Transverse colon (tissue), 4 donors: ENCODE measurements at regions not wholly inside any gene's neighbourhood (a gene's known extent, or its start where the extent isn't known, plus 50 kb on each side); places are given as distances from the start of the nearest gene placed in this dataset.
"Not testable (repeated sequence)": the region's sequence is repeated elsewhere in the genome, so short reads cannot be mapped to it uniquely, and the experiment has no call there.

ENCODE experiments used
- DNase-seq: peaks from one replicate; pipeline ENCODE4 v3.0.0-alpha.2; 2019
- H3K27ac ChIP-seq, 4 donors: fragments of 200-600 bp; sonication (generic); 2 replicates each; pipeline ENCODE4 v1.5.1; 2016 to 2018; ENCODE audit warnings: inconsistent platforms in 4 of 4
- H3K27me3 ChIP-seq: fragments of 200-600 bp; sonication (generic); 2 replicates; pipeline ENCODE4 v1.5.1; 2017; ENCODE audit warnings: inconsistent platforms
- H3K36me3 ChIP-seq, 4 donors: fragments of 200-600 bp; sonication (generic); 2 replicates each; pipeline ENCODE4 v1.5.1; 2017 to 2019; ENCODE audit warnings: inconsistent platforms in 4 of 4
- H3K4me1 ChIP-seq, 4 donors: fragments of 200-600 bp; sonication (generic); 2 replicates each; pipeline ENCODE4 v1.5.1; 2017 to 2020; ENCODE audit warnings: inconsistent platforms in 4 of 4
- H3K4me3 ChIP-seq, 4 donors: fragments of 200-600 bp; sonication (generic); 1 replicate in 1 of 4; 2 replicates in 3 of 4; pipeline versions ENCODE4 v1.5.1 to v1.6.1; 2017 to 2019; ENCODE audit warnings: inconsistent platforms in 4 of 4
- H3K9me3 ChIP-seq, 2 donors: fragments of 200-600 bp; sonication (generic); 2 replicates each; pipeline ENCODE4 v1.5.1; 2017 to 2019; ENCODE audit warnings: inconsistent platforms in 2 of 2
- CTCF ChIP-seq, 5 experiments: fragments of 200-600 bp in 3 of 5; fragments of 450-650 bp in 2 of 5; sonication (generic) in 3 of 5; IDR thresholded peaks; 1 replicate in 2 of 5; 2 replicates in 3 of 5; pipeline ENCODE4 v1.5.1; 2016 to 2017; ENCODE audit warnings: antibody characterized with exemption in 5 of 5, inconsistent platforms in 3 of 5, mild to moderate bottlenecking in 2 of 5, moderate library complexity in 1 of 5
- EP300 ChIP-seq: sonication (generic); formaldehyde crosslinking; IDR thresholded peaks from one replicate; pipeline ENCODE4 v1.6.1; 2017; ENCODE audit warnings: antibody characterized with exemption, low read depth
- POLR2A ChIP-seq: fragments of 450-650 bp; IDR thresholded peaks from one replicate; pipeline ENCODE4 v1.6.1; 2016; ENCODE audit warnings: antibody characterized with exemption, mild to moderate bottlenecking, moderate library complexity
- POLR2AphosphoS5 ChIP-seq, 3 donors: sonication (generic); formaldehyde crosslinking; IDR thresholded peaks; one replicate each; pipeline ENCODE4 v1.6.1; 2016; ENCODE audit warnings: antibody characterized with exemption in 3 of 3
- WGBS, 2 donors: methylation state at CpG; one replicate each; pipeline ENCODE4 v1.1.5; 2018; ENCODE audit warnings: low coverage in 1 of 2; 5-methylcytosine and 5-hydroxymethylcytosine counted together
- in situ Hi-C, 4 donors: fragments of 200-750 bp; cut with MboI; loops; one replicate each; pipeline versions ENCODE4 v1.15.0 to v1.15.1; 2017; ENCODE audit warnings: low sequenced_read_pairs in 3 of 4, low pct_ligation_motif_present in 1 of 4, low pct_unique_long_range_greater_than_20kb in 1 of 4
- intact Hi-C: fragments of 100-400 bp; cut with DNase I; formaldehyde crosslinking; loops from one replicate; pipeline ENCODE4 v1.15.1; 2023; ENCODE audit warnings: low total_unique reads

- WGBS, 2 donors, result 78 to 85% methylated on average over 2 to 5 of the region's 5 CpGs
- in situ Hi-C loops, result no loop called here
- no peak for TF ChIP-seq POLR2A
- no peak for TF ChIP-seq EP300
Observed at GRCh38 chr4:169934794-169935429, 91.3 kb downstream of the MFAP3L start.

GRCh38 chr4:169933531-169933930 lies 92.7 kb downstream of the MFAP3L start:
- 74 to 79% methylated on average over 3 of the region's 3 CpGs for WGBS, 2 donors
- intact Hi-C loops, result no loop called here
- no peaks in the 10 kb centered on the region for H3K4me1 ChIP-seq
- no peak for DNase-seq
- no peaks in the 10 kb centered on the region for H3K36me3 ChIP-seq
- H3K9me3 ChIP-seq, result no peaks in the 10 kb centered on the region
- in situ Hi-C loops, result no loop called here
- H3K27ac ChIP-seq, result no peak overlapping the region
- H3K27me3 ChIP-seq, result no peaks in the 10 kb centered on the region
- TF ChIP-seq POLR2AphosphoS5 (IDR thresholded peaks at IDR 0.05) (no peak), EP300 (no peak), CTCF (IDR thresholded peaks at IDR 0.05) (no peak), POLR2A (no peak)
- H3K4me3 ChIP-seq, result no peak overlapping the region

More at GRCh38 chr4:169934794-169935429, 91.3 kb downstream of the MFAP3L start:
- H3K4me1 ChIP-seq, result no peaks in the 10 kb centered on the region
- no peak overlapping the region for H3K4me3 ChIP-seq
- intact Hi-C loops, result no loop called here
- DNase-seq, result no peak
- no peaks in the 10 kb centered on the region for H3K27me3 ChIP-seq
- no peaks in the 10 kb centered on the region for H3K9me3 ChIP-seq
- no peaks in the 10 kb centered on the region for H3K36me3 ChIP-seq
- no peak overlapping the region for H3K27ac ChIP-seq

GRCh38 chr4:169931964-169932363 lies 94.2 kb downstream of the MFAP3L start:
- Histone ChIP-seq H3K4me3 (no peak overlapping the region), H3K9me3 (no peaks in the 10 kb centered on the region), H3K27me3 (no peaks in the 10 kb centered on the region), H3K4me1 (no peaks in the 10 kb centered on the region), H3K27ac (no peak overlapping the region), H3K36me3 (no peaks in the 10 kb centered on the region)
- WGBS, 2 donors, result 70 to 86% methylated on average over 1 to 3 of the region's 3 CpGs
- TF ChIP-seq CTCF (IDR thresholded peaks at IDR 0.05), result no peak
- no peak for TF ChIP-seq POLR2AphosphoS5 (IDR thresholded peaks at IDR 0.05)
- no peak for TF ChIP-seq POLR2A
- no peak for TF ChIP-seq EP300
- in situ Hi-C loops (no loop called here), intact Hi-C loops (no loop called here)
- no peak for DNase-seq

GRCh38 chr4:169930755-169931154 lies 95.4 kb downstream of the MFAP3L start:
- H3K27me3 ChIP-seq, H3K4me1 ChIP-seq, intact Hi-C loops, H3K36me3 ChIP-seq, H3K9me3 ChIP-seq, DNase-seq, H3K4me3 ChIP-seq, H3K27ac ChIP-seq, in situ Hi-C loops: not testable (repeated sequence)
- 88% methylated on average over 1 of the region's 1 CpG; no CpG with 5 or more reads in 1 of the 2 donors for WGBS, 2 donors

GRCh38 chr4:169927280-169927679 lies 98.9 kb downstream of the MFAP3L start:
- WGBS, 2 donors, result 61 to 92% methylated on average over 3 to 4 of the region's 4 CpGs
- no peaks in the 10 kb centered on the region for H3K36me3 ChIP-seq
- no peaks in the 10 kb centered on the region for H3K9me3 ChIP-seq
- H3K4me1 ChIP-seq, result no peaks in the 10 kb centered on the region
- in situ Hi-C loops (no loop called here), intact Hi-C loops (no loop called here)
- H3K27me3 ChIP-seq, result no peaks in the 10 kb centered on the region
- no peak overlapping the region for H3K27ac ChIP-seq
- DNase-seq, result no peak
- no peak overlapping the region for H3K4me3 ChIP-seq
- TF ChIP-seq EP300 (no peak), POLR2AphosphoS5 (IDR thresholded peaks at IDR 0.05) (no peak), CTCF (IDR thresholded peaks at IDR 0.05) (no peak), POLR2A (no peak)
